NCI-H460 (cell line): ENCODE measurements at regions not wholly inside any gene's neighbourhood (a gene's known extent, or its start where the extent isn't known, plus 50 kb on each side); places are given as distances from the start of the nearest gene placed in this dataset.

ENCODE experiments used
- DNase-seq: peaks from one replicate; pipeline ENCODE4 v3.0.0-alpha.2; 2016; ENCODE audit warnings: low read depth; ENCODE audit errors: extremely low read depth

- no peak for DNase-seq
These were observed 358.1 kb downstream of the CDK5RAP2 start for GRCh38 chr9:120221844-120222243.

- DNase-seq, result no peak
These were observed 365.6 kb downstream of the CDK5RAP2 start for GRCh38 chr9:120214332-120214731.

GRCh38 chr9:120212853-120213200 is 367.1 kb downstream of the CDK5RAP2 start:
- DNase-seq, result no peak

GRCh38 chr9:120212153-120212852 is 367.7 kb downstream of the CDK5RAP2 start:
- DNase-seq, result no peak

- DNase-seq, result no peak
These were observed 369.7 kb downstream of the CDK5RAP2 start for GRCh38 chr9:120210274-120210673.

- DNase-seq, result no peak
These were observed 376.9 kb downstream of the CDK5RAP2 start for GRCh38 chr9:120202856-120203654.

GRCh38 chr9:120198027-120198426 is 381.9 kb downstream of the CDK5RAP2 start:
- DNase-seq, result no peak

- no peak for DNase-seq
These were observed 382.4 kb downstream of the CDK5RAP2 start for GRCh38 chr9:120197605-120198004.

- no peak for DNase-seq
These were observed 388.8 kb downstream of the CDK5RAP2 start for GRCh38 chr9:120191141-120191540.

GRCh38 chr9:120187758-120188157 is 392.2 kb downstream of the CDK5RAP2 start:
- no peak for DNase-seq

- no peak for DNase-seq
These were observed 393.7 kb downstream of the CDK5RAP2 start for GRCh38 chr9:120186276-120186675.

GRCh38 chr9:120184266-120184665 is 395.7 kb downstream of the CDK5RAP2 start:
- no peak for DNase-seq

GRCh38 chr9:120183615-120184014 is 396.4 kb downstream of the CDK5RAP2 start:
- no peak for DNase-seq

GRCh38 chr9:120182011-120182410 is 398.0 kb downstream of the CDK5RAP2 start:
- DNase-seq, result no peak

- DNase-seq, result no peak
These were observed 402.8 kb downstream of the CDK5RAP2 start for GRCh38 chr9:120177121-120177520.

GRCh38 chr9:120175031-120175430 is 404.9 kb downstream of the CDK5RAP2 start:
- DNase-seq, result no peak

GRCh38 chr9:120161776-120162175 is 418.2 kb downstream of the CDK5RAP2 start:
- DNase-seq, result no peak

GRCh38 chr9:120158221-120158620 is 421.7 kb downstream of the CDK5RAP2 start:
- DNase-seq, result no peak

GRCh38 chr9:120156376-120156775 is 423.6 kb downstream of the CDK5RAP2 start:
- DNase-seq, result no peak

GRCh38 chr9:120153258-120153657 is 426.7 kb downstream of the CDK5RAP2 start:
- no peak for DNase-seq

GRCh38 chr9:120152295-120152694 is 427.7 kb downstream of the CDK5RAP2 start:
- DNase-seq, result no peak

- DNase-seq, result no peak
These were observed 428.2 kb downstream of the CDK5RAP2 start for GRCh38 chr9:120151806-120152205.
